A204.1 (cell line): ENCODE measurements at regions not wholly inside any gene's neighbourhood (a gene's known extent, or its start where the extent isn't known, plus 50 kb on each side); places are given as distances from the start of the nearest gene placed in this dataset.
"Not testable (repeated sequence)": the region's sequence is repeated elsewhere in the genome, so short reads cannot be mapped to it uniquely, and the experiment has no call there.

Experiments used
- FAIRE-seq: peaks from 2 replicates; lab custom pipeline; 2012; peaks lifted over from hg19 to GRCh38; lab: Jason Lieb, UNC

GRCh38 chr5:114822436-114822835, 347.3 kb downstream of the TRIM36 start:
- no peak for FAIRE-seq

GRCh38 chr5:114790403-114790792, 379.3 kb downstream of the TRIM36 start:
- no peak for FAIRE-seq

GRCh38 chr5:114789773-114790402, 379.8 kb downstream of the TRIM36 start:
- peak; percentile 65 for FAIRE-seq

- FAIRE-seq = no peak
These were observed 386.8 kb downstream of the TRIM36 start for GRCh38 chr5:114782869-114783268.

- no peak for FAIRE-seq
These were observed 387.5 kb downstream of the TRIM36 start for GRCh38 chr5:114782177-114782576.

- no peak for FAIRE-seq
These were observed 389.4 kb downstream of the TRIM36 start for GRCh38 chr5:114780290-114780689.

- no peak for FAIRE-seq
These were observed 382.5 kb downstream of the KCNN2 start for GRCh38 chr5:114744406-114744805.

- no peak for FAIRE-seq
These were observed 372.4 kb downstream of the KCNN2 start for GRCh38 chr5:114734238-114734637.

- no peak for FAIRE-seq
These were observed 368.1 kb downstream of the KCNN2 start for GRCh38 chr5:114729986-114730385.

GRCh38 chr5:114727358-114727757, 365.5 kb downstream of the KCNN2 start:
- no peak for FAIRE-seq

GRCh38 chr5:114726131-114726530, 364.3 kb downstream of the KCNN2 start:
- no peak for FAIRE-seq

GRCh38 chr5:114719268-114719667, 357.4 kb downstream of the KCNN2 start:
- FAIRE-seq = no peak

- no peak for FAIRE-seq
These were observed 355.1 kb downstream of the KCNN2 start for GRCh38 chr5:114716955-114717354.

- not testable (repeated sequence) for FAIRE-seq
These were observed 342.5 kb downstream of the KCNN2 start for GRCh38 chr5:114704225-114704893.

GRCh38 chr5:114702731-114703130, 340.9 kb downstream of the KCNN2 start:
- no peak for FAIRE-seq

- no peak for FAIRE-seq
These were observed 340.3 kb downstream of the KCNN2 start for GRCh38 chr5:114702136-114702535.

GRCh38 chr5:114700823-114701222, 339.0 kb downstream of the KCNN2 start:
- no peak for FAIRE-seq

- FAIRE-seq = no peak
These were observed 333.5 kb downstream of the KCNN2 start for GRCh38 chr5:114695292-114695904.

- no peak for FAIRE-seq
These were observed 324.5 kb downstream of the KCNN2 start for GRCh38 chr5:114686356-114686755.

- no peak for FAIRE-seq
These were observed 316.9 kb downstream of the KCNN2 start for GRCh38 chr5:114678778-114679177.

GRCh38 chr5:114665551-114665950, 303.7 kb downstream of the KCNN2 start:
- no peak for FAIRE-seq

- FAIRE-seq = no peak
These were observed 298.9 kb downstream of the KCNN2 start for GRCh38 chr5:114660791-114661190.

- no peak for FAIRE-seq
These were observed 296.3 kb downstream of the KCNN2 start for GRCh38 chr5:114658194-114658593.
